ENCODE measurements at regions not wholly inside any gene's neighbourhood (a gene's known extent, or its start where the extent isn't known, plus 50 kb on each side); places are given as distances from the start of the nearest gene placed in this dataset.

DNA sequence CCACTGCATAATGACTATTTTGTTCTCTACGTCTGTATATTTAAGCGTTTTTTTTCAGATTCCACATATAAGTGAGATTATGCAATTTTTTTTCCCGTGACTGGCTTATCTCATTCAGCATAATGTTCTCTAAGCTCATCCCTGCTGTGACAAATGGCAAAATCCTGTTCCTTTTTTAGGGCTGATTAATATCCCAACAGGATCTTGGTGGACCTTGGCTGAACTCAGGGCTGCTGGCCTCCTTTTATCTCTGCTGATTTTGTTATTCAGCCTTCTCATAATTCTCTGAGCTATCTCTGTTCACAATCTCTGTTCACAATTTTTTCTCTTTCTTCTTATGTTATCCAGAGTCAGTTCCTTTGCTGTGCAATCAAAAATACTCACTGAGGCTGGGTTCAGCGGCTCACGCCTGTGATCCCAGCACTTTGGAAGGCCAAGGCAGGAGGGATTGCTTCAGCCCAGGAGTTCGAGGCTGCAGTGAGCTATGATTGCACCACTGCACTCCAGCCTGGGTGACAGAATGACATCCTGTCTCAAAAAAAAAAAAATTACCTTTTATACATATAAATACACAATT lies 1035.9 kb upstream of the AUTS2 start:
- no peak for TF ChIP-seq CTCF (IDR thresholded peaks at IDR 0.05; ENCODE audit: insufficient read depth, low read depth, low read length)
- TF ChIP-seq EZH2 (IDR thresholded peaks at IDR 0.05; ENCODE audit: insufficient read depth, low read length) = no peak

All from astrocyte (in vitro differentiated cells and primary cell).